ENCODE measurements at regions not wholly inside any gene's neighbourhood (a gene's known extent, or its start where the extent isn't known, plus 50 kb on each side); places are given as distances from the start of the nearest gene placed in this dataset.

DNA sequence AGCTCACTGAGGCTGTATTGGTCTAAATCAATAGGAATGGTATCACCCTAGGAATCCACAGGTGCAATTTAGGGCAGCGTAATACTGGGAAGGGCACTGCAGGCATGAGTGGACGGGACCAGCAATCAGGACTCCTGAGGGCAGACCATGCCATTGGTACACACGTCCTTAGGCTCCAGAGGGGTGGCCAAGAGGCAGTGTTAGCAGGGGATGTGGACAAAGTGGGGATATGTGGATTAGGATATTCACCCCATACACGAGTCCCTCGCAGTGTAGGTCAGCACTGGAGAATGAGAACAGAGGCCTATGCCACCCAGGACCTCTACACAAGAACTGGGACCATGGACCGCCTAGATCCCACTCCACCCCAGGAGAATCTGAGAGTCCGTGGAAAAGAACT lies 389.8 kb downstream of the BCL11A start:
- no peak overlapping the region for H3K27ac ChIP-seq (ENCODE audit: low read length)
- ATAC-seq (no peak), DNase-seq (ENCODE audit: low read depth, low spot score) (no peak)
- intact Hi-C loops (cut with micrococcal nuclease; ENCODE audit: unreplicated experiment), result no loop called here
- ChIA-PET POLR2A (no interaction called here), CTCF (no interaction called here)
- TF ChIP-seq SIN3A (IDR thresholded peaks at IDR 0.05; ENCODE audit: borderline replicate concordance, insufficient read depth, low read depth, low read length) (no peak), REST (IDR thresholded peaks at IDR 0.05; ENCODE audit: insufficient read depth in 1 of 2, low read depth in 2 of 2, low read length in 1 of 2) (no peak), POLR2AphosphoS5 (IDR thresholded peaks at IDR 0.05; ENCODE audit: low read depth, low read length) (no peak), TCF7L2 (IDR thresholded peaks at IDR 0.05; ENCODE audit: low read depth, low read length) (no peak)
- TF ChIP-seq, protein P1, sequence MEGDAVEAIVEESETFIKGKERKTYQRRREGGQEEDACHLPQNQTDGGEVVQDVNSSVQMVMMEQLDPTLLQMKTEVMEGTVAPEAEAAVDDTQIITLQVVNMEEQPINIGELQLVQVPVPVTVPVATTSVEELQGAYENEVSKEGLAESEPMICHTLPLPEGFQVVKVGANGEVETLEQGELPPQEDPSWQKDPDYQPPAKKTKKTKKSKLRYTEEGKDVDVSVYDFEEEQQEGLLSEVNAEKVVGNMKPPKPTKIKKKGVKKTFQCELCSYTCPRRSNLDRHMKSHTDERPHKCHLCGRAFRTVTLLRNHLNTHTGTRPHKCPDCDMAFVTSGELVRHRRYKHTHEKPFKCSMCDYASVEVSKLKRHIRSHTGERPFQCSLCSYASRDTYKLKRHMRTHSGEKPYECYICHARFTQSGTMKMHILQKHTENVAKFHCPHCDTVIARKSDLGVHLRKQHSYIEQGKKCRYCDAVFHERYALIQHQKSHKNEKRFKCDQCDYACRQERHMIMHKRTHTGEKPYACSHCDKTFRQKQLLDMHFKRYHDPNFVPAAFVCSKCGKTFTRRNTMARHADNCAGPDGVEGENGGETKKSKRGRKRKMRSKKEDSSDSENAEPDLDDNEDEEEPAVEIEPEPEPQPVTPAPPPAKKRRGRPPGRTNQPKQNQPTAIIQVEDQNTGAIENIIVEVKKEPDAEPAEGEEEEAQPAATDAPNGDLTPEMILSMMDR (IDR thresholded peaks at IDR 0.05), result no peak
- in situ Hi-C loops (cut with HindIII; ENCODE audit: low pct_unique_long_range_greater_than_20kb, low sequenced_read_pairs), result no loop called here
- H3K27me3 ChIP-seq (ENCODE audit: control insufficient read depth, insufficient read depth, low read length), result no peaks in the 10 kb centered on the region
- BruUV-seq (replicated peaks), result no TSS peak
- H3K9me3 ChIP-seq (ENCODE audit: control insufficient read depth, insufficient read depth, low read depth, low read length), result no peaks in the 10 kb centered on the region
- no peak overlapping the region for H3K4me3 ChIP-seq (ENCODE audit: low read depth in 2 of 2, low read length in 2 of 2)
- no peaks in the 10 kb centered on the region for H3K36me3 ChIP-seq (ENCODE audit: control insufficient read depth, insufficient read depth, low read length)
- no peaks in the 10 kb centered on the region for H3K4me1 ChIP-seq (ENCODE audit: control insufficient read depth, insufficient read depth, low read length)

DNA sequence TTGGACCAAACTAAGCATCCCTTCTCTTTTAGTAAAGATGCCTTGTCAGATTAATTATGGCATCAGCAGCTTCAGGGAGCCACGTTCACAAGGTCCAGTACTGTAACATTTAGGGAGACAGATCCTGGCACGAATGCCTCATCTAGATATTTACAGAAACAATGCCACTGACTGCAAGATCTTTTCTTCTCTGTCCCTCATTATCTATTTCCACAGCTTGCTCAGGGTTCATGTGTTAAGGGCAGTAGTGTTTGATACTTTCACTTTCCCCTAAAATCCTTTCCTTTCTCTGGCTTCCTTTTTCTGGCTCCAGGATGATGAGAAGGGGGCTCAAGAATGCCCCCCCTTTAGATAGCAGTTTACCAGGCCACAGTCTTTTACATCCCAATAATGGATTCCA lies 393.9 kb downstream of the BCL11A start:
- no peak for TF ChIP-seq SIN3A (IDR thresholded peaks at IDR 0.05; ENCODE audit: borderline replicate concordance, insufficient read depth, low read depth, low read length)
- TF ChIP-seq, protein P1 (IDR thresholded peaks at IDR 0.05), result no peak
- no peak for TF ChIP-seq REST (IDR thresholded peaks at IDR 0.05; ENCODE audit: insufficient read depth in 1 of 2, low read depth in 2 of 2, low read length in 1 of 2)
- TF ChIP-seq POLR2AphosphoS5 (IDR thresholded peaks at IDR 0.05; ENCODE audit: low read depth, low read length), result no peak
- TF ChIP-seq TCF7L2 (IDR thresholded peaks at IDR 0.05; ENCODE audit: low read depth, low read length), result no peak
- Histone ChIP-seq H3K27me3 (ENCODE audit: control insufficient read depth, insufficient read depth, low read length) (no peaks in the 10 kb centered on the region), H3K36me3 (ENCODE audit: control insufficient read depth, insufficient read depth, low read length) (no peaks in the 10 kb centered on the region), H3K4me1 (ENCODE audit: control insufficient read depth, insufficient read depth, low read length) (no peaks in the 10 kb centered on the region), H3K9me3 (ENCODE audit: control insufficient read depth, insufficient read depth, low read depth, low read length) (no peaks in the 10 kb centered on the region), H3K4me3 (ENCODE audit: low read depth in 2 of 2, low read length in 2 of 2) (no peak overlapping the region), H3K27ac (ENCODE audit: low read length) (no peak overlapping the region)
- ATAC-seq (no peak), DNase-seq (ENCODE audit: low read depth, low spot score) (no peak)
- POLR2A ChIA-PET, result no interaction called here
- intact Hi-C loops (cut with micrococcal nuclease; ENCODE audit: unreplicated experiment), result no loop called here
- in situ Hi-C loops (cut with HindIII; ENCODE audit: low pct_unique_long_range_greater_than_20kb, low sequenced_read_pairs), result no loop called here
- CTCF ChIA-PET, result no interaction called here
- no TSS peak for BruUV-seq (replicated peaks)
